ENCODE measurements at regions not wholly inside any gene's neighbourhood (a gene's known extent, or its start where the extent isn't known, plus 50 kb on each side); places are given as distances from the start of the nearest gene placed in this dataset.

GRCh38 chr13:86881390-86881789, 789.8 kb upstream of the SLITRK5 start:
- TF ChIP-seq CTCF (IDR thresholded peaks at IDR 0.05), result no peak
- TF ChIP-seq POLR2A (IDR thresholded peaks at IDR 0.05), result no peak

Measured in stomach (tissue), 4 donors.